ENCODE measurements at regions not wholly inside any gene's neighbourhood (a gene's known extent, or its start where the extent isn't known, plus 50 kb on each side); places are given as distances from the start of the nearest gene placed in this dataset.

GRCh38 chr11:30165652-30166051 lies 65.2 kb upstream of the FSHB start:
- Histone ChIP-seq H3K9me3 (ENCODE audit: control insufficient read depth in 1 of 2, insufficient read depth in 1 of 2, low read length in 2 of 2) (no peaks in the 10 kb centered on the region), H3K4me3 (ENCODE audit: low read length) (no peak overlapping the region), H3K36me3 (ENCODE audit: insufficient read depth, low read length) (no peaks in the 10 kb centered on the region), H3K27ac (ENCODE audit: low read depth in 1 of 2, low read length in 2 of 2) (no peak overlapping the region), H3K27me3 (ENCODE audit: control insufficient read depth in 1 of 2, insufficient read depth in 2 of 2, low read length in 2 of 2) (no peaks in the 10 kb centered on the region), H3K4me1 (ENCODE audit: insufficient read depth, low read length) (no peaks in the 10 kb centered on the region)
- POLR2A ChIA-PET, result no interaction called here
- Mint-ChIP-seq H3K27me3 (peaks cover 5% of the 10 kb centered on the region), H3K4me1 (ENCODE audit: low read depth) (no peaks in the 10 kb centered on the region), H3K36me3 (ENCODE audit: low read depth) (no peaks in the 10 kb centered on the region), H3K27ac (no peak overlapping the region), H3K9me3 (peaks cover 2% of the 10 kb centered on the region), H3K4me3 (no peak overlapping the region)
- no peak for DNase-seq
- intact Hi-C loops (cut with DNase I, micrococcal nuclease), result no loop called here
- no peak for TF ChIP-seq CTCF (IDR thresholded peaks at IDR 0.05)
- no peak for ATAC-seq (ENCODE audit: poor library complexity)
- CTCF ChIA-PET, result no interaction called here

DNA sequence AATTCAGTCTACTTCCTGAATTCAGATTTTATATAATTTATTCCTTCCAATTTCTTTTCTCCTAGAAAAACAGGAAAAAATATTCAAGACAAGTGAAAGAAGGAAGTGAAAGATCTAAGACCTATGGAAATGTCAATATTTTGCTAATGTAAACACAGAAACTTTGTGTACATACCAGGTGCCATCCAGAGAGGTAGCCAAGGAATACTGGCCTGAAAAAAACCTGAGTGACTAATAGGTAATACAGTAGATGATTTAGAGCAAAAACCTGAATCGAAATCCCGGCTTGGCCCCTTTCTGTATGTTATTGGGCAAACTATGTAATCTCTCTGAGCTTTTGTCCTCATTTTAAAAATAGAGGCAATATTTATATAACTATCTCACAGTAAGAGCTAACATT lies 59.2 kb upstream of the FSHB start:
- ATAC-seq (ENCODE audit: poor library complexity) (no peak), DNase-seq (no peak)
- H3K36me3 Mint-ChIP-seq (ENCODE audit: low read depth), result no peaks in the 10 kb centered on the region
- H3K9me3 Mint-ChIP-seq, result peaks cover under 1% of the 10 kb centered on the region
- H3K27me3 Mint-ChIP-seq, result peaks cover 5% of the 10 kb centered on the region
- Histone ChIP-seq H3K27me3 (ENCODE audit: control insufficient read depth in 1 of 2, insufficient read depth in 2 of 2, low read length in 2 of 2) (no peaks in the 10 kb centered on the region), H3K36me3 (ENCODE audit: insufficient read depth, low read length) (no peaks in the 10 kb centered on the region), H3K4me1 (ENCODE audit: insufficient read depth, low read length) (no peaks in the 10 kb centered on the region), H3K4me3 (ENCODE audit: low read length) (no peak overlapping the region), H3K27ac (ENCODE audit: low read depth in 1 of 2, low read length in 2 of 2) (no peak overlapping the region), H3K9me3 (ENCODE audit: control insufficient read depth in 1 of 2, insufficient read depth in 1 of 2, low read length in 2 of 2) (no peaks in the 10 kb centered on the region)
- intact Hi-C loops (cut with DNase I, micrococcal nuclease), result no loop called here
- H3K4me1 Mint-ChIP-seq (ENCODE audit: low read depth), result no peaks in the 10 kb centered on the region
- no peak for TF ChIP-seq CTCF (IDR thresholded peaks at IDR 0.05)
- ChIA-PET POLR2A (no interaction called here), CTCF (no interaction called here)
- H3K4me3 Mint-ChIP-seq, result no peak overlapping the region
- H3K27ac Mint-ChIP-seq, result no peak overlapping the region

- no peaks in the 10 kb centered on the region for H3K9me3 ChIP-seq (ENCODE audit: control insufficient read depth in 1 of 2, insufficient read depth in 1 of 2, low read length in 2 of 2)
- H3K36me3 ChIP-seq (ENCODE audit: insufficient read depth, low read length), result no peaks in the 10 kb centered on the region
- H3K36me3 Mint-ChIP-seq (ENCODE audit: low read depth), result no peaks in the 10 kb centered on the region
- H3K27ac Mint-ChIP-seq, result no peak overlapping the region
- no peak overlapping the region for H3K27ac ChIP-seq (ENCODE audit: low read depth in 1 of 2, low read length in 2 of 2)
- no peak for DNase-seq
- peaks cover 8% of the 10 kb centered on the region for H3K27me3 Mint-ChIP-seq
- TF ChIP-seq CTCF (IDR thresholded peaks at IDR 0.05), result no peak
- no peak for ATAC-seq (ENCODE audit: poor library complexity)
- intact Hi-C loops (cut with DNase I, micrococcal nuclease), result no loop called here
- no peaks in the 10 kb centered on the region for H3K4me1 ChIP-seq (ENCODE audit: insufficient read depth, low read length)
- ChIA-PET CTCF (no interaction called here), POLR2A (no interaction called here)
- peaks cover 3% of the 10 kb centered on the region for H3K9me3 Mint-ChIP-seq
- no peaks in the 10 kb centered on the region for H3K27me3 ChIP-seq (ENCODE audit: control insufficient read depth in 1 of 2, insufficient read depth in 2 of 2, low read length in 2 of 2)
- no peak overlapping the region for H3K4me3 ChIP-seq (ENCODE audit: low read length)
- no peak overlapping the region for H3K4me3 Mint-ChIP-seq
- H3K4me1 Mint-ChIP-seq (ENCODE audit: low read depth), result no peaks in the 10 kb centered on the region
These were observed 58.7 kb upstream of the FSHB start for GRCh38 chr11:30172158-30172557.
